ENCODE measurements at regions not wholly inside any gene's neighbourhood (a gene's known extent, or its start where the extent isn't known, plus 50 kb on each side); places are given as distances from the start of the nearest gene placed in this dataset.

- TF ChIP-seq REST (IDR thresholded peaks at IDR 0.05; ENCODE audit: insufficient read depth in 1 of 2, low read depth in 2 of 2, low read length in 2 of 2): no peak
- TF ChIP-seq POLR2AphosphoS5 (IDR thresholded peaks at IDR 0.05; ENCODE audit: low read depth, low read length): no peak
- no peak for TF ChIP-seq TAF1 (IDR thresholded peaks at IDR 0.05; ENCODE audit: borderline replicate concordance, insufficient read depth, low read length)
- no peak for TF ChIP-seq FOXP2 (optimal IDR thresholded peaks at IDR 0.05; ENCODE audit: borderline replicate concordance, extremely low read depth, extremely low read length, insufficient read depth)
- TF ChIP-seq SIN3A (IDR thresholded peaks at IDR 0.05; ENCODE audit: borderline replicate concordance, insufficient read depth, low read length): no peak
These were observed 128.1 kb upstream of the ARID2 start for GRCh38 chr12:45601390-45601789.

Measured in PFSK-1 (cell line).